ENCODE measurements at regions not wholly inside any gene's neighbourhood (a gene's known extent, or its start where the extent isn't known, plus 50 kb on each side); places are given as distances from the start of the nearest gene placed in this dataset.

GRCh38 chr13:34044041-34044440 is 226.1 kb downstream of the RFC3 start:
- TF ChIP-seq CTCF (IDR thresholded peaks at IDR 0.05; ENCODE audit: low read depth, low read length) (no peak), POLR2A (IDR thresholded peaks at IDR 0.05; ENCODE audit: extremely low read depth, insufficient read length) (no peak)
